Upper lobe of left lung (tissue), 4 donors: ENCODE measurements at regions not wholly inside any gene's neighbourhood (a gene's known extent, or its start where the extent isn't known, plus 50 kb on each side); places are given as distances from the start of the nearest gene placed in this dataset.
"Not testable (repeated sequence)": the region's sequence is repeated elsewhere in the genome, so short reads cannot be mapped to it uniquely, and the experiment has no call there.

Experiments
- CTCF ChIP-seq, 6 experiments: fragments of 450-650 bp in 4 of 6; fragments of 200-600 bp in 2 of 6; sonication (generic) in 2 of 6; IDR thresholded peaks; one replicate each; pipeline ENCODE4 v1.5.1; 2016 to 2019; ENCODE audit warnings: antibody characterized with exemption in 6 of 6
- POLR2A ChIP-seq, 4 donors: fragments of 450-650 bp; IDR thresholded peaks; one replicate each; pipeline ENCODE4 v1.5.1; 2016 to 2017; ENCODE audit warnings: antibody characterized with exemption in 4 of 4, mild to moderate bottlenecking in 2 of 4

GRCh38 chr21:5101749-5102148 lies 5419.6 kb upstream of the TPTE start:
- TF ChIP-seq CTCF (IDR thresholded peaks at IDR 0.05), result not testable (repeated sequence)
- TF ChIP-seq POLR2A (IDR thresholded peaks at IDR 0.05), result peak in 1 of 4 donors; percentile 59
